ENCODE measurements at regions not wholly inside any gene's neighbourhood (a gene's known extent, or its start where the extent isn't known, plus 50 kb on each side); places are given as distances from the start of the nearest gene placed in this dataset.

DNA sequence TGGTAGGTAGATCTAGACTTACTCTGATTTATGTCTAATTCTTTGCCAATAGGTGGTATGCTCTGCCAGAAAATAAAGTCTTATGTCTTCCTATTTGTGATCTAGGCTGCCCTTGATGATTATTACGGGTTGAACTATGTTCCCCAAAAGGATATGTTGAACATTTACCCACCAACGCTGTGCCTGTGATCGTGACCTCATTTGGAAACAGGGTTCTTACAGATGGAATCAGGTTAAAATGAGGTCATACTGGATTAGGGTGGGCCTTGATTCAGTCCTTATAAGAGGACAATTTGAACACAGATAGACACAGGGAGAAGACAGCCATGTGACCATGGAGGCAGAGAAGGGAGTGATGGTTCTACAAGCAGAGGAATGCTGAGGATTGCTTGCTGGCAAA lies 95.1 kb upstream of the BCAR3 start:
- TF ChIP-seq, protein P1, sequence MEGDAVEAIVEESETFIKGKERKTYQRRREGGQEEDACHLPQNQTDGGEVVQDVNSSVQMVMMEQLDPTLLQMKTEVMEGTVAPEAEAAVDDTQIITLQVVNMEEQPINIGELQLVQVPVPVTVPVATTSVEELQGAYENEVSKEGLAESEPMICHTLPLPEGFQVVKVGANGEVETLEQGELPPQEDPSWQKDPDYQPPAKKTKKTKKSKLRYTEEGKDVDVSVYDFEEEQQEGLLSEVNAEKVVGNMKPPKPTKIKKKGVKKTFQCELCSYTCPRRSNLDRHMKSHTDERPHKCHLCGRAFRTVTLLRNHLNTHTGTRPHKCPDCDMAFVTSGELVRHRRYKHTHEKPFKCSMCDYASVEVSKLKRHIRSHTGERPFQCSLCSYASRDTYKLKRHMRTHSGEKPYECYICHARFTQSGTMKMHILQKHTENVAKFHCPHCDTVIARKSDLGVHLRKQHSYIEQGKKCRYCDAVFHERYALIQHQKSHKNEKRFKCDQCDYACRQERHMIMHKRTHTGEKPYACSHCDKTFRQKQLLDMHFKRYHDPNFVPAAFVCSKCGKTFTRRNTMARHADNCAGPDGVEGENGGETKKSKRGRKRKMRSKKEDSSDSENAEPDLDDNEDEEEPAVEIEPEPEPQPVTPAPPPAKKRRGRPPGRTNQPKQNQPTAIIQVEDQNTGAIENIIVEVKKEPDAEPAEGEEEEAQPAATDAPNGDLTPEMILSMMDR (IDR thresholded peaks at IDR 0.05; ENCODE audit: borderline replicate concordance, control extremely low read depth, extremely low read depth, insufficient read depth, missing control alignments) = no peak
- in situ Hi-C loops (cut with MboI; ENCODE audit: low sequenced_read_pairs, unreplicated experiment) = no loop called here
- no peak for DNase-seq (ENCODE audit: low spot score)

DNA sequence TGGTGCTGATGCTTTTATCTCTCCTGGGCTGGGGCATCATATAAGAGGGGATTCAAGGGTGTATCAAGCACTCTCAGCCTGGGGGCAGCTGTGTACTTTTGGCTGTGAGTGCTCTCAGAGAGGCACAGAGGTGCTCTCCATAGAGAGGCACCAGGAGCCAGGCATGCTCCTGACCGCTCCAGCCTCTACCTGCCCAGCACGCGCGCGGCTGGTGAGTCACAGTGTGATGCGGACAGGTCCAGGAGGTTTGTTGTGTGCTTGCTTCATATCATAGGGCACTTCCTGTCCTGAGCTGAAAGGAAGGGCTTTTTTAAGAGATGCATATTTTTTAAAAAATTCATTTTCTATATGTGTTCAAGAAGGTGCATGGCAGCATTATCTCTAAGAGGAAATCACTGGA lies 93.6 kb upstream of the BCAR3 start:
- in situ Hi-C loops (cut with MboI; ENCODE audit: low sequenced_read_pairs, unreplicated experiment) = no loop called here
- DNase-seq (ENCODE audit: low spot score) = no peak

DNA sequence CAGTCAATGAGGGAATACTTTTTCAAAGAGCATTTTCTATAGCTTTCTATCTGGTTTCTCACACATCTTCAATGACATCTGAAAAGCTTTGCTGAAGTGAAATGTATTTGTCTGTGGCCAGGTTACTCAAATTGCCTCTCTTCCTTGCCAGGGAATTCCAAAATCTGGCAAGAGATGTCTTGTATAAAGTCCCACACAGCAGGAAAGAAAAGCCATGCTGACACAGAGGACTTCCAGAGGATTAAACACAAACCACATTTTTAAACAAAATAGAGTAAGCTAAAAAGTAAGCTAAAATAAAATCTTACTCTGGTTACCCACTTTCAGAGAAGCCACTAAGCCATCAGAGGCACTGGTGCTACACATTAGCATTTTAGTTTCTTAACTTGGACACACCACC lies 93.1 kb upstream of the BCAR3 start:
- in situ Hi-C loops (cut with MboI; ENCODE audit: low sequenced_read_pairs, unreplicated experiment) = no loop called here
- no peak for DNase-seq (ENCODE audit: low spot score)

More for the DNA sequence above, 93.6 kb upstream of the BCAR3 start:
- TF ChIP-seq, protein P1 (IDR thresholded peaks at IDR 0.05; ENCODE audit: borderline replicate concordance, control extremely low read depth, extremely low read depth, insufficient read depth, missing control alignments) = no peak

DNA sequence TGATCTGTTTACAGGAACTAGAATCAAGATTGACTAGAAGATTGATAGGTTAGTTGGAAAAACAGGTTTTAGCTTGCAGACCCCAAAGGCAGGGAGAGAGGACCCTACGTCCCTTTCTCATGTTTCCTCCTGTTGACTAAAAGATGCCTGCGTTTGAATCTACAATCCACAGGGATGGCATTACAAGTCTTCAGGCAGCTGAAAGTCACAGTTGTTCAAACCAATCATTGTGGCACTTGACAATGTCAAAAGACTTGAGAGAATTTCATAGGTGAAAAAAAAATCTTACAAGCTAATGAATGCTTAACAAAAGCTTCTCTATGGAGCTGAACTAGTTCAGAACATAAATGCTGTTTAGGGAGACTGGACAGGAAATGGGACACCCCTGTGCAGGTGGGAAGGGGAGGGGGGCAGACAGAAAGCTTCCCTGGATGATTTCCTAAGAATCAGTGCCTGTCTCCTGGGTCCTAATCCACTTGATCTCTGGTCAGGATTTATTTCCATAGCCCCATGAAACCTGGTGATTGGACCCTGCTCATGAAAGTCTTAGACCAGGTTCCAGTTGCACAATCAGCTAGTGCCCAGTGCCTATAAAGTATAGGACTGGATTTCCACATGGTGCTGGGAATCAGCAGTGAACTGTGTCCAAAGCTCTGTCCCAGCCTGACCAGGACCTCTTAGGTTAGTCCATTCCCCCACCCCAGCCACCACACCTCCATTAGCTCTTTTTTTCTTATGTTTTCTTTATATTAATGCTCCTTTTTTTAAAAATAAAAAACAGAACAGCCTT lies 91.6 kb upstream of the BCAR3 start:
- in situ Hi-C loops (cut with MboI; ENCODE audit: low sequenced_read_pairs, unreplicated experiment) = no loop called here
- TF ChIP-seq, protein P1 (IDR thresholded peaks at IDR 0.05; ENCODE audit: borderline replicate concordance, control extremely low read depth, extremely low read depth, insufficient read depth, missing control alignments) = no peak
- no peak for DNase-seq (ENCODE audit: low spot score)

More for the DNA sequence above, 93.1 kb upstream of the BCAR3 start:
- TF ChIP-seq, protein P1 (IDR thresholded peaks at IDR 0.05; ENCODE audit: borderline replicate concordance, control extremely low read depth, extremely low read depth, insufficient read depth, missing control alignments) = no peak

DNA sequence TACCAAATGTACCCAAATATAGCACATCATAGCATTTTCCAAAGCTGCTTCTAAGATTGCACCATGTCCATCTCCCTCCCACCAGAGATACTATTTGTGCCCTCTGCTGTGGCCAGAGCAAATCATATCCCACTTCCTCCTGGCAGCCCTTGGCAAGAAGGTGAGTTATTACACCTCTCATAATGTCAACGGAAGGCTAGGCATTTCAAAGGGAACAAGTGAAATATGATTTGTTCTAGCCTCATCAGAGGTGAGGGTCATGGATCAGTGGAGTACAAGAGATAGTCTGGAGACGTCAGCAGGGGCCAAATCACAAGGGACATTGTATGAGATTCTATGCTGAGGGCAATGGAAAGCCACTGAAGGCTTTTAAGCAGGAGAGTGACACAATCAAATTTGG lies 90.2 kb upstream of the BCAR3 start:
- TF ChIP-seq, protein P1 (IDR thresholded peaks at IDR 0.05; ENCODE audit: borderline replicate concordance, control extremely low read depth, extremely low read depth, insufficient read depth, missing control alignments) = no peak
- in situ Hi-C loops (cut with MboI; ENCODE audit: low sequenced_read_pairs, unreplicated experiment) = no loop called here
- DNase-seq (ENCODE audit: low spot score) = no peak

DNA sequence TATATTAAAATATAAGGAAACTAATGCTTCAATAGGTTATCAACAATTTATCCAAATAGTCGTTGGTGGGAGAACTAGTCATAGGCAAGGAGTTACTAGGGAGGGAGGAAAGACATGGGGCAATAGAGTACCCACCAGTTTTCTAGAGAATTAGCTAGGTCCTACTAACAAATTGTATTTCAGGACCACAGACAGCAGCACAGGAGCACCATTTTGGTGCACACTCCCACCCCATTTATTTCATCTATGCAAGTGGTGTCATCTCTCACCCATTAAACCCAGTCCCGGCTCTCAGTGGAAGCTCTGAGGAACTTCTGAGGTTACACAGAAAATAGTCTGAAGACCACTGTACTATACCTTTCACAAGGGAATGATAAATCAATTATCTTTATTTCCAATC lies 89.0 kb upstream of the BCAR3 start:
- no peak for DNase-seq (ENCODE audit: low spot score)
- in situ Hi-C loops (cut with MboI; ENCODE audit: low sequenced_read_pairs, unreplicated experiment) = no loop called here

More for the DNA sequence above, 89.0 kb upstream of the BCAR3 start:
- TF ChIP-seq, protein P1 (IDR thresholded peaks at IDR 0.05; ENCODE audit: borderline replicate concordance, control extremely low read depth, extremely low read depth, insufficient read depth, missing control alignments) = no peak

Measured in GM13976 (cell line).